Common myeloid progenitor, CD34-positive (primary cell): ENCODE measurements at regions not wholly inside any gene's neighbourhood (a gene's known extent, or its start where the extent isn't known, plus 50 kb on each side); places are given as distances from the start of the nearest gene placed in this dataset.
"Not testable (repeated sequence)": the region's sequence is repeated elsewhere in the genome, so short reads cannot be mapped to it uniquely, and the experiment has no call there.

Source experiments
- CTCF ChIA-PET: fragments of 350-600 bp; sonication (Branson Sonifier 250); formaldehyde crosslinking; loops from one replicate; lab custom pipeline; 2021; ENCODE audit warnings: antibody characterized with exemption; lab: Charles Lee
- POLR2A ChIA-PET: fragments of 350-600 bp; sonication (Branson Sonifier 250); formaldehyde crosslinking; loops from one replicate; lab custom pipeline; 2021; ENCODE audit warnings: antibody characterized with exemption; lab: Charles Lee
- DNase-seq, 3 donors: peaks; one replicate each; pipeline versions ENCODE4 v3.0.0 to v3.0.0-alpha.2; 2013
- H3K27ac ChIP-seq, 2 experiments: 1 replicate in 1 of 2; 2 replicates in 1 of 2; pipeline ENCODE4 v1.7.0; 2013; ENCODE audit warnings: inconsistent platforms in 2 of 2, low read length in 2 of 2, mild to moderate bottlenecking in 2 of 2, low read depth in 1 of 2, moderate library complexity in 1 of 2; ENCODE audit not compliant: severe bottlenecking in 2 of 2, insufficient read depth in 1 of 2, poor library complexity in 1 of 2
- H3K27me3 ChIP-seq, 5 experiments: replicated peaks in 2 of 5; 1 replicate in 3 of 5; 2 replicates in 2 of 5; pipeline versions ENCODE4 v1.6.1 to v1.7.0; 2013; ENCODE audit warnings: low read length in 4 of 5, mild to moderate bottlenecking in 2 of 5, moderate library complexity in 2 of 5, inconsistent platforms in 1 of 5; ENCODE audit not compliant: insufficient read depth in 5 of 5, control insufficient read depth in 4 of 5
- H3K36me3 ChIP-seq, 4 experiments: 1 replicate in 2 of 4; 2 replicates in 2 of 4; pipeline versions ENCODE4 v1.6.1 to v1.7.0; 2013; ENCODE audit warnings: low read length in 3 of 4, control low read depth in 1 of 4, mild to moderate bottlenecking in 1 of 4; ENCODE audit not compliant: control insufficient read depth in 4 of 4, insufficient read depth in 4 of 4
- H3K4me1 ChIP-seq, 4 experiments: 1 replicate in 3 of 4; 2 replicates in 1 of 4; pipeline versions ENCODE4 v1.6.1 to v1.7.1; 2013; ENCODE audit warnings: low read length in 3 of 4, mild to moderate bottlenecking in 3 of 4, control low read depth in 1 of 4, inconsistent platforms in 1 of 4, moderate library complexity in 1 of 4; ENCODE audit not compliant: control insufficient read depth in 4 of 4, insufficient read depth in 4 of 4; ENCODE audit errors: control extremely low read depth in 1 of 4
- H3K4me3 ChIP-seq, 7 experiments: 1 replicate in 4 of 7; 2 replicates in 3 of 7; pipeline versions ENCODE4 v1.5.1 to v1.7.0; 2013; ENCODE audit warnings: mild to moderate bottlenecking in 7 of 7, low read length in 6 of 7, moderate library complexity in 6 of 7, inconsistent platforms in 2 of 7, low read depth in 2 of 7, control low read depth in 1 of 7; ENCODE audit not compliant: insufficient read depth in 4 of 7, control insufficient read depth in 1 of 7; ENCODE audit errors: extremely low read depth in 1 of 7
- H3K9me3 ChIP-seq, 5 experiments: 1 replicate in 4 of 5; 2 replicates in 1 of 5; pipeline versions ENCODE4 v1.6.1 to v1.7.1; 2013; ENCODE audit warnings: low read length in 4 of 5, mild to moderate bottlenecking in 2 of 5, inconsistent platforms in 1 of 5, low read depth in 1 of 5, moderate library complexity in 1 of 5; ENCODE audit not compliant: control insufficient read depth in 4 of 5, insufficient read depth in 2 of 5; ENCODE audit errors: control extremely low read depth in 1 of 5
- WGBS: methylation state at CpG from one replicate; pipeline ENCODE4 v1.1.5; 2013; ENCODE audit not compliant: insufficient coverage; 5-methylcytosine and 5-hydroxymethylcytosine counted together

DNA sequence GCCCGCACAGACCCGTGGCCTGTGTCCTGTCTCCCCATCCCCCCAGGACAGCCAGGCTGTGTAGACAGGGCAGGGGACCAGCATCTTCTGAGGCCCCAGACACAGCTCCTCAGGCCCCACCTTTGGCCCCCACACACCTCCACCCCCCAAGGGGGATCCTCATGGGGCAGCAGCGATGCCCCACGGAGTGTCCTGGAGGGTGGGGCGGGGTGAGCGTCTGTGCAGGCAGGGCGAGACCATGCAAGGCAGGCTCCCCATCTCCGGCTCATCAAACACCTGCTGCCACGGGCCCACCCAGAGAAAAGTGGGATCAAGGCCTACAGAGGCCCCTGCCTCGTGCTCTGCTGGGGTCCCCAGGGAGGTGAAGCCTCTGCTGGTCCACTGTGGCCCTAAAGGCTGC lies 118.7 kb upstream of the FOXD4L5 start:
- ChIA-PET POLR2A (no interaction called here), CTCF (no interaction called here)
- DNase-seq: no peak
- no peaks in the 10 kb centered on the region for H3K36me3 ChIP-seq
- 79% methylated on average over 8 of the region's 10 CpGs for WGBS
- H3K4me1 ChIP-seq: no peaks in the 10 kb centered on the region
- H3K4me3 ChIP-seq: no peak overlapping the region
- no peaks in the 10 kb centered on the region for H3K27me3 ChIP-seq
- no peak overlapping the region for H3K27ac ChIP-seq
- peaks cover 0 to 22% (median 8%) of the 10 kb centered on the region in 5 experiments for H3K9me3 ChIP-seq

DNA sequence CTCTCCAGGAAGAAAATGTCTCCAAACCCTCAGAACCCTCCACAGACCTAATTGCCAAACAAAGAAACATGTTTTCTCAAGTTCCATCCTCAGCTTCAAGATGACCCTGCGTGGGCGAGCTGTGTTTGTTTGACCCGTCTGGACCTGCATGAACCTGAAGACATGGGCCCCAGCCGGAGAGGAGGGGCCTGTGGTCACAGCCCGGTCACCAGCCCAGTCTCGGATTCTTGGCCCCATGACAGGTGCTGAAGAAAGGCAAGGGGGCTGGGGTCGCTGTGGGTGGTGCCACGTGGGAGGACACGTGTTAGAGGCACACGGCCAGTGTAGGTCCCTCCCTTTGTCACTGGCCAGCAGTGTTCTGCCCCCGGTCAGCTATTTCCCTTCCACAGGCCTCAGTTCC lies 118.1 kb upstream of the FOXD4L5 start:
- CTCF ChIA-PET, DNase-seq, H3K4me1 ChIP-seq, H3K27ac ChIP-seq, H3K4me3 ChIP-seq, H3K27me3 ChIP-seq, POLR2A ChIA-PET, H3K36me3 ChIP-seq: not testable (repeated sequence)
- WGBS: 90% methylated on average over 6 of the region's 11 CpGs
- H3K9me3 ChIP-seq: peaks cover 0 to 20% (median 8%) of the 10 kb centered on the region in 5 experiments

DNA sequence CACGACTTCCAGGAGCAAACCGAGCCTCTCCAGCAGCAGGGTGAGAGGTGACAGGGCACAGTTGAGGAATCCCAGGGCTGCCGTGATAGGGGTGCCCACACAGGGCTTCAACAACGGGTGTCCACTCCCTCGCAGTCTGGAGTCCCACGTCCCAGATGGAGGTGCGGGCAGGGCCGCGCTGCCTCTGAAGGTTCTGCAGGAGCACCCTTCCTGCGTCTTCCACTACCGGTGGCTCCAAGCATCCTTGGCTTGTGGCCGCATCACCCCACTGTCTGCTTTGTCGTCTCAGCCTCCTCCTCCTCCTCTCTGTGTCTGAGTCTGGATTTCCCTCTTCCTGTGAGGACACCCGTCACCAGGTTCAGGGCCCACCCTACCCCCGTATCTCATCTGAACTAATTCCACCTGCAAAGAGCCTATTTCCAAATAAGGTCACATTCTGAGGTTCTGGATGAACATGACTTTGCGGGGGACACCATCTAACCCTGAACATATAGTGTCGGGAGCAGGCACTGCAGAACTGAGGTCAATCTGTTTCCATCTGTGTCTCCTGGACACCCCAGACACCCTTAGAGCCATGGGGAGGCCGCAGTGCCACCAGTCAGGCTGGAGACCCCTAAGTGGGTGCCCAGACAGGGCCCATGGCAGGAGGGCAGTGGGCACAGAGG lies 117.3 kb upstream of the FOXD4L5 start:
- 92% methylated on average over 11 of the region's 18 CpGs for WGBS

DNA sequence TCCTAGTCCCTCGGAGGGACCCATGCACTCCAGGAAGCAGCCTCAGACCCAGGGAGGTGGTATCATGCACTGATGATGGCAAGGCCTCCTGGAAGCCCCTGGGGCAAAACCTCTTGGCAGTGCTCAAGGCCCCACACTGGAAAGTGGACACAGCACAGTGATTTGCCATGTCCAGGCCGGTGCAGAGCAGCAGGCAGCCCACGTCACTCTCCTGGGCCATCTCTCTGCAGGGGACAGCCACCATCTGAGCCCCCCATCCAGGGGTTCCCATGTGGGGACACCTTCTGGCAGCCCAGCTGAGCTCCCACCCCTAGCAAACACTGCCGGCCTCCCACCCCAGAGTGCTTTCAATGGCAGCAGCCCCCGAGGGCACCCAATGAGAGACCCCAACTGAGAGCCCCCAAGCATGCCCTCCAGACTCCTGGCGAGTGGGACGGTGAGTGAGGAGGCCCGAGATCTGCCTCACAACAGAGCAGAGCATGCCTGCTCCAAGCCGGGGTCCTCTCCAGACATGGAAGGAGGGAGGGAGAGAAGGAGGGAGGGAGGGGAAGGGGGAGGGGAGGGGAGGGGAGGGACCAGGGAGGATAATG lies 116.5 kb upstream of the FOXD4L5 start:
- CTCF ChIA-PET, H3K4me3 ChIP-seq, POLR2A ChIA-PET, H3K4me1 ChIP-seq, DNase-seq, H3K27ac ChIP-seq, H3K27me3 ChIP-seq, H3K36me3 ChIP-seq: not testable (repeated sequence)
- 84% methylated on average over 5 of the region's 9 CpGs for WGBS
- peaks cover 0 to 13% (median 8%) of the 10 kb centered on the region in 5 experiments for H3K9me3 ChIP-seq

More for the DNA sequence above, 117.3 kb upstream of the FOXD4L5 start:
- CTCF ChIA-PET, DNase-seq, H3K4me1 ChIP-seq, POLR2A ChIA-PET, H3K4me3 ChIP-seq, H3K27ac ChIP-seq, H3K27me3 ChIP-seq, H3K36me3 ChIP-seq: not testable (repeated sequence)
- peaks cover 0 to 14% (median 8%) of the 10 kb centered on the region in 5 experiments for H3K9me3 ChIP-seq

DNA sequence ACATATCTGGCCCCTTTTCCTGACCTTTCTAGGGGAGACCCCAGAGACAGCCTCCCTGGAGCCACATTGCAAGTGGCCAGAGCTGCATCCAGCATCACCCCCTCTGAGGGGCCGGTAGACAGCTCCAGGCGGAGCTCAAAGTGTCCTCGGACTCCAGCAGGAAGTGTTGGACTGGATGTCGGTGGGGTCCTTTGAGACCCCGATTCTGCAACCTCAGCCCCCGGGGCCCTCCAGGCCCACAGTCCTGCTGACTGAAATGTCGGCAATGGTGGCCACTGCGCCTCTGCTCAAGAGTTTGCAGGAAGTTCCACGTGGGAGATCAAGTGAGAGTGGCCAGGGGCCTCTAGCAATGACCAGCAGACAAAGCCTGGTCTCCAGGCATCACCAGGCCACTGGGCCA lies 115.9 kb upstream of the FOXD4L5 start:
- no peak for DNase-seq
- H3K9me3 ChIP-seq: peaks cover 0 to 13% (median 8%) of the 10 kb centered on the region in 5 experiments
- H3K4me1 ChIP-seq: no peaks in the 10 kb centered on the region
- ChIA-PET POLR2A (no interaction called here), CTCF (no interaction called here)
- 68% methylated on average over 4 of the region's 9 CpGs for WGBS
- no peaks in the 10 kb centered on the region for H3K36me3 ChIP-seq
- H3K27me3 ChIP-seq: no peaks in the 10 kb centered on the region
- no peak overlapping the region for H3K27ac ChIP-seq
- H3K4me3 ChIP-seq: no peak overlapping the region

DNA sequence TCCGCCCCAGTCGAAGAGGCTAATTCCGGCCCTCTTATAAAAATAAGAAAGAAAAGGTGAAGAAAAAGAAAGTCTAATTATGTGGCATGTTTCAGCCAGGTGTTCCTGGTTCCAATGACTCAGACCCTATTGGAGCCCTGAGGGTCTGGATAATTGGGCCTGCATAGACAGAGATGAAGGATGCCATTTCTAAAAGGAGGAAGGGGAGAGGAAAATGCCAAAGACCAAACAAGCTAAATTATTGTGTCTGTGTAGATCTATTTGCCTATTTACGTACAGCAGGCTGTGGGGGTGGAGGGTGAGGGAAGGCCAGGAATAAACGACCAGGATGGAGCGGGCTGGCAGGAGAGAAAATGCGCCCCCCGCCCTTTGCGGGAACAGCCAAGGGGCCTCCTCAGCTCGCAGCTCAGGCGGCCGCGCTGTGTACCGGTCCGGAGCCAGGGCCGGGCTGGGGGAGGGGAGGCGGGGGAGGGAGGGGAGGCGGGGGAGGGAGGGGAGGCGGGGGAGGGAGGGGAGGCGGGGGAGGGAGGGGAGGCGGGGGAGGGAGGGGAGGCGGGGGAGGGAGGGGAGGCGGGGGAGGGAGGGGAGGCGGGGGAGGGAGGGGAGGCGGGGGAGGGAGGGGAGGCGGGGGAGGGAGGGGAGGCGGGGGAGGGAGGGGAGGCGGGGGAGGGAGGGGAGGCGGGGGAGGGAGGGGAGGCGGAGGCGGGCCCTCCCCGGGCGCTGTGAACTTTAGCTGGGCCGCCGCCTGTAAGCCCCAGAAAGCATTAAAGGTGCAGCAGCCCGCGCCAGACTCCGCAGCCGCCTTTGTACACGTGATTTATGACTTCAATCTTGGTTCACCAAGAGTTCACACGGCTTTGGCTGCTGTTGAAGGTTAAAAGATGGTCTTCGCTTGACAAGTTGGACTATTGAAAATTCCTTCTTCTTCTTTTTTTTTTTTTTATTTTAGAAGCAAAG lies 113.0 kb upstream of the FOXD4L5 start:
- POLR2A ChIA-PET, H3K4me3 ChIP-seq, DNase-seq, H3K27ac ChIP-seq, H3K36me3 ChIP-seq, CTCF ChIA-PET, H3K27me3 ChIP-seq, H3K4me1 ChIP-seq, H3K9me3 ChIP-seq: not testable (repeated sequence)
- 84% methylated on average over 13 of the region's 42 CpGs for WGBS

DNA sequence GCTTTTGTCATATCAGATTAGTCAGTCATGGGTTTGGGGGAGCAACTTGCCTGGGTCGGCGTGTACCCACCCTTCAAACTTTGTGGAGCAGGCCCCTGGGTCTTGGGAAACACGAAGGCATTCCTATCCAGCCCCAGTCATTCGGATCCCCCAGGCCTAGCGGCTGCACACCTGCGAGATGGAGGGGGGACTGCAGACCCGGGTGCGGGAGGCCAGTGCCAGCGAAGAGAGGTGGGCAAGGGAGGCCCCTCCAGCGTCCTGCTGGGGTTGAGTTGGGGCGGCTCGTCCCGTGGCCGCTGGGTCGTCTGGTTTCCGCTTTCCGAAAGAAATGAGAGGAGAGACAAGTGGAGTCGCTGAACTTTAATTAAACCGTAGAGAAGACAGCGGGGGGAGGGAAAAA lies 112.2 kb upstream of the FOXD4L5 start:
- H3K27ac ChIP-seq, H3K4me3 ChIP-seq, H3K4me1 ChIP-seq, POLR2A ChIA-PET, H3K27me3 ChIP-seq, H3K36me3 ChIP-seq, H3K9me3 ChIP-seq, DNase-seq, CTCF ChIA-PET: not testable (repeated sequence)
- WGBS: 91% methylated on average over 18 of the region's 20 CpGs
